ENCODE measurements at regions not wholly inside any gene's neighbourhood (a gene's known extent, or its start where the extent isn't known, plus 50 kb on each side); places are given as distances from the start of the nearest gene placed in this dataset.
"Not testable (repeated sequence)": the region's sequence is repeated elsewhere in the genome, so short reads cannot be mapped to it uniquely, and the experiment has no call there.

DNA sequence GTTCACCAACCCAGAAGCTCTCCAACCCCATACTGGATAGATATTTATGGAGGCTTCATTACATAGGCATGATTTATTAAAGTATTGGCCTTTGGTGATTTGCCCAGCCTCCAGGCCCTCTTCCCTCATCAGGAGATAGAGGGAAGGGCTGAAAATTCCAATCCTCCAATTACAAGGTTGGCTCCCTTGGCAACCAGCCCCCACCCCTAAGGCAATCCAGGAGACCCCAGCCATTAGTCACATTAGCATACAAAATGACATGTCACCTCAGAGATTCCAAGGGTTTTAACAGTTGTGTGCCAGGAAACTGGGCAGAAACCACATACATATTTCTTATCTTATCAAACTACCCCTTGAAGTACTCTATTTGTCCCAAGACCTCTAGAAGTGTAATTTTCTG, 210.0 kb downstream of the HINT1 start:
- DNase-seq (ENCODE audit: low read depth): no peak

- DNase-seq (ENCODE audit: low read depth): no peak
These were observed 210.7 kb downstream of the HINT1 start for GRCh38 chr5:130954336-130954735.

- DNase-seq (ENCODE audit: low read depth): no peak
These were observed 226.0 kb downstream of the HINT1 start for GRCh38 chr5:130939059-130939458.

GRCh38 chr5:130937046-130937445, 228.0 kb downstream of the HINT1 start:
- no peak for DNase-seq (ENCODE audit: low read depth)

DNA sequence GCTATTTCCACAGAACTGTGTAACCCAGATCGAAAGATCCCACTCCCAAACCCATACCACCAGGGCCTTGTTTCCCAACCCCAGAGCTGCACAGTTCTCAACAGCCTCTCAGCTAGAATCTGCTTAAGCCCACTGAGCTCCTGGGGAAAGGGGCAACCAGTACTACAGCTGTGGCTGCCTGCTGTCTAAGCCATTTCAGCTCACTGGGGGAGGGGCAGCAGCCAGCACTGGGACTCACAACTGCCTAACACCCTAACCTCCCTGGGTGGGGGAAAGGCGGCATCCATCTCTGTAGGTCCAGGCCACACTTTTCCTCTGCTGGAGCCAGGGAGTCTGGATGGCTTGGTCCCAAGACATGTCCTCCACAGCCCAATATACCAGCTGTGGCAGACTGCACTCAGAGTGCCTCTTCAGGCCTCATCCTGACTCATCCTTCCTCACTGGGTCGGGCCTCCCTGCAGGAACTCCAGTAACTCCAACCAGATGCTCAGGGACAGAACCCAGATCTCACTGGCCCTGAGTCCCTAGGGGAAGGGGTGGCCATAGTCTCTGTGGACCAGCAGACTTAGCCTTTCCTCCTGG, 241.4 kb downstream of the HINT1 start:
- DNase-seq (ENCODE audit: low read depth): peak; percentile 29

DNA sequence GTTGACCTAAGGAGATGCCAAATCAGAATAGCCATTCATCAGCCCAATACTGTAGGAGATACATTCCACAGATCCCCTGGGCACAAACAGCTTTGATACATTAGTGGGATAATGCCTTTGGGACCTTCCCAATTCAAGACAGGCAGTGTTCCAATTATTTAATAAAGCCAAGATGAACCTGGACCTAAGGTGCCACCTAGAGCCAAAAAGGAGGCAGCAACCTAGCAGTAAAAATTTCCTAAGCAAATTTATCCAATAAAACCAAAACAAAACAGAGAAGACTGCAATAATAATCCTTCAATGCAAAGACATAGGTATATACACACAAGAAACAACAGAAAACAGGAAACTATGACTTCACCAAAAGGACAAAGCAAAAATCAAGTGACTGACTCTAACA, 253.0 kb downstream of the HINT1 start:
- DNase-seq (ENCODE audit: low read depth): no peak

- DNase-seq (ENCODE audit: low read depth): no peak
These were observed 256.9 kb downstream of the HINT1 start for GRCh38 chr5:130908186-130908585.

DNA sequence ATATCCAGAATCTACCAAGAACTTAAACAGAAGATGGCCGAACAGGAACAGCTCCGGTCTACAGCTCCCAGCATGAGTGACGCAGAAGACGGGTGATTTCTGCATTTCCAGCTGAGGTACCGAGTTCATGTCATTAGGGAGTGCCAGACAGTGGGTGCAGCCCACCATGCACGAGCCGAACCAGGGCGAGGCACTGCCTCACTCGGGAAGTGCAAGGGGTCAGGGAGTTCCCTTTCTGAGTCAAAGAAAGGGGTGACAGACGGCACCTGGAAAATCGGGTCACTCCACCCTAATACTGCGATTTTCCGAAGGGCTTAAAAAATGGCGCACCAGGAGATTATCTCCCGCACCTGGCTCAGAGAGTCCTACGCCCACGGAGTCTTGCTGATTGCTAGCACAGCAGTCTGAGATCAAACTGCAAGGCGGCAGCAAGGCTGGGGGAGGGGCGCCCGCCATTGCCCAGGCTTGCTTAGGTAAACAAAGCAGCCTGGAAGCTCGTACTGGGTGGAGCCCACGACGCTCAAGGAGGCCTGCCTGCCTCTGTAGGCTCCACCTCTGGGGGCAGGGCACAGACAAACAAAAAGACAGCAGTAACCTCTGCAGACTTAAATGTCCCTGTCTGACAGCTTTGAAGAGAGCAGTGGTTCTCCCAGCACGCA, 267.4 kb downstream of the HINT1 start:
- not testable (repeated sequence) for DNase-seq (ENCODE audit: low read depth)

DNA sequence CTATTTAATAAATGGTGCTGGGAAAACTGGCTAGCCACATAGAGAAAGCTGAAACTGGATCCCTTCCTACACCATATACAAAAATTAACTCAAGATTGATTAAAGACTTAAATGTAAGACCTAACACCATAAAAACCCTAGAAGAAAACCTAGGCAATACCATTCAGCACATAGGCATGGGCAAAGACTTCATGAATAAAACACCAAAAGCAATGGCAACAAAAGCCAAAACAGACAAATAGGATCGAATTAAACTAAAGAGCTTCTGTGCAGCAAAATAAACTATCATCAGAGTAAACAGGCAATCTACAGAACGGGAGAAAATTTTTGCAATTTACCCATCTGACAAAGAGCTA, 267.9 kb downstream of the HINT1 start:
- DNase-seq (ENCODE audit: low read depth): not testable (repeated sequence)

DNA sequence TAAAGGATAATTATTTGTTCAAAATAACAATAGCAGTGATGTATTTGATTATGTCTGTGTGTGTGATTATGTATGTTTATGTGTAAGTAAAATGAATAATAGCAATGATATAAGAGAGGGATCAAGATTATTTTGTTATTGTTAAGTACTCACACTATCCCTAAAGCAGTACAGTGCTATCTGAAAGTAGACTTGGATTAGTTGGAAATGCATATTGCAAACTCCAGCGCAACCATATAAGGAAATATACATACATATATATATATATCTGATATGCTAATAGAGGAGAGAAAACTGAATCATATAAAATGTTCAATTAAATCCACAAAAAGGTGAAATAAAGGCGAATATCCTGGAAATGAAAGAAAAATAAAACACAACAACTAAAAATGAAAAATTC, 268.4 kb downstream of the HINT1 start:
- no peak for DNase-seq (ENCODE audit: low read depth)

GRCh38 chr5:130893006-130893405, 272.1 kb downstream of the HINT1 start:
- no peak for DNase-seq (ENCODE audit: low read depth)

GRCh38 chr5:130890610-130891009, 274.4 kb downstream of the HINT1 start:
- no peak for DNase-seq (ENCODE audit: low read depth)

DNA sequence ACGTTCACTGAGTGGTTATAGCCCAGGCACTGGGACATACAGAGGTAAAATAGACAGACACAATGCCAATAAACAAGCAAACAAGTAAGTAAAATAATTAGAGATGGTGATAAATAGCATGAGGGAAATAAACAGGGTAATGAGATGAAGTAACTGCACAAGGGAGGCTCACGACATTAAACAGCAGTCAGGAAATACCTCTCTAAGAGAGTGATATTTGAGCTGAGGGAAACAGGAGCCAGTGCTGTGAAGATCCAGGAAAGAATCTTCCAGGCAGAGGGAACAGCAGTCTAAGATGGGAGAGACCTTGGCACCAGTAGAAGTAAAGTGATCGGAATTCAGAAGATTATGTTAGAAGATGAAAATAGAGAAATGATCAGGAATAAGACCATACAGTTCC, 279.4 kb downstream of the HINT1 start:
- no peak for DNase-seq (ENCODE audit: low read depth)

GRCh38 chr5:130885027-130885426, 280.0 kb downstream of the HINT1 start:
- no peak for DNase-seq (ENCODE audit: low read depth)

- DNase-seq (ENCODE audit: low read depth): no peak
These were observed 281.0 kb downstream of the HINT1 start for GRCh38 chr5:130884023-130884422.

- DNase-seq (ENCODE audit: low read depth): no peak
These were observed 289.4 kb downstream of the HINT1 start for GRCh38 chr5:130875656-130876055.

DNA sequence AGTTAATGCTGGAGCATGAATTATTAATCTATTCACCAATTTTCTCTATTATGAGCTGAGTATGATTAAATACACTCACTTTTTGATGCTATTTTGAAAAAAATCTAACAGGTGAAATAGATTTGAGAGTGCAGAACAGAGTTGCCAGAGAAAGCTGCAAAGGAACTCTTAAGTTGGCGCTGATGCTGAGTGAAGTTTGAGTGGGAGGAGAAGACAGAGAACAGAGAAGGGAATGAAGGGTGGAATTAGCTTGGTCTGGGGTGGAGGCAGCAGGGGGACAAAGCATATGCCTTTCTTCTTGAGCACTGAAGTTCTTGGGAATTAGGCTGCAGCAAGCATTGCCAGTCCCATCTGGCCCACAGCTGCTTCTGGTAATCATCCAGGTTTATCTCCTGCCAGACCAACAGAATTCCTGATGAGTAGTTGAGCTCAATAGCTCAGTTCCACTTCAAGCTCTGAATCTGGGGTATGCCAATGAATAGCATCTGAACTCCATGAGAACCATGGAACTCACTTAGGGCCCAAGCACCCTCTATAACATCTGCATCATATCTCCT, 290.1 kb downstream of the HINT1 start:
- DNase-seq (ENCODE audit: low read depth): peak; percentile 44

GRCh38 chr5:130871346-130872086, 293.5 kb downstream of the HINT1 start:
- peak; percentile 49 for DNase-seq (ENCODE audit: low read depth)

- DNase-seq (ENCODE audit: low read depth): no peak
These were observed 294.4 kb downstream of the HINT1 start for GRCh38 chr5:130870691-130871090.

GRCh38 chr5:130868186-130868840, 296.7 kb downstream of the HINT1 start:
- peak; percentile 50 for DNase-seq (ENCODE audit: low read depth)

DNA sequence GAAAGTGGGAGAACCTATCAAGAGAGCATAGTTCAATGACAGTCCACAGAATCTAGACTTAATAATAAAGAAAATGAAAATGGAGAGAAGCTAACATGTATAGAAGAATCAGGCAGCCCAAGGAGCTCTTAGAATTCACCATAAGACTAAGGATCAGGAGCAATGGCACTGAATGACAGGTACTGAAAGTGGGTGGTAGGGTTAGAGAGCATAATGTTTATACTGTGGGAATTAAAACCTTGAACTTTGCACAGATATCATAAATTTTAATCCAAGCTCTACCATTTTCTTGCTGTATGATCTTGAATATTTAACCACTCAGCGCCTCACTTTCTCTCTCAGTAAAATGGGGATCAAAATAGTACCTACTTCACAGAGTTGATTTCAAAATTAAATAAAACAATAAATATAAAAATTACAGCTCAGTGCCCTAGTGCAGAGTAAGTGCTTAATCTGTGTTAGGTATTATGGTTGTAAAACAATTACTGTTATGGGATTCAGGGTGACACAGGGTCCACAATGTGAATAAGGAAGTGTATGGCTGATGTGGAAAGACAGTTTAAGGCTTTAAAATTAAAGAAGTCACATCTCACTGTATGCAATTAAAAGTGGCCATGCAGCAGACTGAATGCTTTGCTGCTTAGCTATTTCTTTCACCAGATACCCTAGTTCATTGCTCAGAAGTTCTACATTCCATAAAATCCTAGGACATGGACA, 319.8 kb downstream of the HINT1 start:
- DNase-seq (ENCODE audit: low read depth): no peak

Measured in GM04503 (cell line).